ENCODE measurements at regions not wholly inside any gene's neighbourhood (a gene's known extent, or its start where the extent isn't known, plus 50 kb on each side); places are given as distances from the start of the nearest gene placed in this dataset.

DNA sequence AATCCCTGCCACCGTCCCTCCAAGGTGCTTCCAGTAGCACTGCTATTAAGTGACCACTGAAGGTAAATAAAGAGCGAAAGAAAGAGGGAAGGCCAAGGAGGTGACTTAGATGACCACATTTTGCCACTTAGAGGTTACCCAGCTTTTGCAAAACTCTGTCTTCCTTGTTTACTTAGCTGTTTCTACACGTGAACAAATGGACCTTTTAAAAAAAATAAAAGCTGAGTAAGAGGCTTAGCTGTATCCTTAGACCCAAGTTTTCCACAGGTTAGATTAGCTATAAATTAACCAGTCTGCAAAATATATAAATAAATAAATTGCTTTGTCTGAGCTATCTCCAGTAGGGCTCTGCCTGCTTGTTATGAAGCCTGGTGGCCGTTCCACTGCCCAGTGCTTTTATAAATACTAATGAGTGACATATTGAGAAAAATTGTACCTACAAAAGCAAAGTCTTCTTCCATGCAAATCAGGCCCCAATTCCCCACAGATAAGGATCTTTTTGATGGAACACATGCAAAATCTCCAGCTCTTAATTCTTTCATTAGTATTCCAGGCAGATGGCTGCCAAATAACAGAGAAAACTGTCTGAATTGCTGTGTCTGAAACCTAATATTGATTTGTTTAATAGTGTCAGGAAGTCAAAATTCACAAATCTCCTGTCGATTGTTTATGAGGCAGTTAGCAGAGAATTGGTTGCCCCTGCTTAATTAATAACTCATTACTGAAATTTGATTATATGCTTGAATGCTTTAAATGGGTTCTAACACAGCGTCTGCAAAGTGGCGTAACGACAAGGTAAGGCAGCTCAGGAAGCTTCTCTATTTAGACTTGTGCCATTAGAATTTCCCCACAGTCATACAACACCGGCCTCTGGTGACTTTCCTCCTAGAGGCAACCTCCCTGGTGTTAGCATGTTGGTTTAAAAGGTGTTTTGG lies 176.7 kb downstream of the EMX2 start:
- TF ChIP-seq, protein P1, sequence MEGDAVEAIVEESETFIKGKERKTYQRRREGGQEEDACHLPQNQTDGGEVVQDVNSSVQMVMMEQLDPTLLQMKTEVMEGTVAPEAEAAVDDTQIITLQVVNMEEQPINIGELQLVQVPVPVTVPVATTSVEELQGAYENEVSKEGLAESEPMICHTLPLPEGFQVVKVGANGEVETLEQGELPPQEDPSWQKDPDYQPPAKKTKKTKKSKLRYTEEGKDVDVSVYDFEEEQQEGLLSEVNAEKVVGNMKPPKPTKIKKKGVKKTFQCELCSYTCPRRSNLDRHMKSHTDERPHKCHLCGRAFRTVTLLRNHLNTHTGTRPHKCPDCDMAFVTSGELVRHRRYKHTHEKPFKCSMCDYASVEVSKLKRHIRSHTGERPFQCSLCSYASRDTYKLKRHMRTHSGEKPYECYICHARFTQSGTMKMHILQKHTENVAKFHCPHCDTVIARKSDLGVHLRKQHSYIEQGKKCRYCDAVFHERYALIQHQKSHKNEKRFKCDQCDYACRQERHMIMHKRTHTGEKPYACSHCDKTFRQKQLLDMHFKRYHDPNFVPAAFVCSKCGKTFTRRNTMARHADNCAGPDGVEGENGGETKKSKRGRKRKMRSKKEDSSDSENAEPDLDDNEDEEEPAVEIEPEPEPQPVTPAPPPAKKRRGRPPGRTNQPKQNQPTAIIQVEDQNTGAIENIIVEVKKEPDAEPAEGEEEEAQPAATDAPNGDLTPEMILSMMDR (IDR thresholded peaks at IDR 0.05 in 2 of 3, conservative IDR thresholded peaks at IDR 0.05 in 1 of 3; ENCODE audit: control insufficient read depth in 2 of 3, extremely low read depth in 1 of 3, insufficient read depth in 1 of 3, low read depth in 3 of 3, low read length in 3 of 3): no peak
- TF ChIP-seq BACH1 (IDR thresholded peaks at IDR 0.05; ENCODE audit: borderline replicate concordance) (no peak), REST (IDR thresholded peaks at IDR 0.05; ENCODE audit: low read depth, low read length) (no peak), ETV6 (conservative IDR thresholded peaks at IDR 0.05 in 1 of 2, IDR thresholded peaks at IDR 0.05 in 1 of 2; ENCODE audit: borderline replicate concordance in 1 of 2, low read depth in 1 of 2) (no peak), BCL11A (IDR thresholded peaks at IDR 0.05; ENCODE audit: low read depth, low read length) (no peak), EP300 (IDR thresholded peaks at IDR 0.05; ENCODE audit: borderline replicate concordance in 1 of 2, control insufficient read depth in 1 of 2, low read depth in 2 of 2, low read length in 2 of 2) (no peak)

Data from GM12878 (cell line).